NB4 (cell line): ENCODE measurements at regions not wholly inside any gene's neighbourhood (a gene's known extent, or its start where the extent isn't known, plus 50 kb on each side); places are given as distances from the start of the nearest gene placed in this dataset.

Experiments used
- MYC ChIP-seq: IDR thresholded peaks from 2 replicates; pipeline ENCODE4 v1.6.1; 2011; ENCODE audit warnings: low read depth, low read length
- POLR2A ChIP-seq: IDR thresholded peaks from 2 replicates; pipeline ENCODE4 v1.6.1; 2011; ENCODE audit warnings: mild to moderate bottlenecking; ENCODE audit not compliant: insufficient read length; ENCODE audit errors: extremely low read depth
- TF ChIP-seq, protein P1 (sequence below): IDR thresholded peaks from one replicate; pipeline ENCODE4 v1.5.1; 2012; ENCODE audit warnings: low read depth, low read length
- TF ChIP-seq, protein P2 (sequence below): IDR thresholded peaks from 2 replicates; pipeline ENCODE4 v1.6.1; 2011; ENCODE audit warnings: low read depth, low read length

DNA sequence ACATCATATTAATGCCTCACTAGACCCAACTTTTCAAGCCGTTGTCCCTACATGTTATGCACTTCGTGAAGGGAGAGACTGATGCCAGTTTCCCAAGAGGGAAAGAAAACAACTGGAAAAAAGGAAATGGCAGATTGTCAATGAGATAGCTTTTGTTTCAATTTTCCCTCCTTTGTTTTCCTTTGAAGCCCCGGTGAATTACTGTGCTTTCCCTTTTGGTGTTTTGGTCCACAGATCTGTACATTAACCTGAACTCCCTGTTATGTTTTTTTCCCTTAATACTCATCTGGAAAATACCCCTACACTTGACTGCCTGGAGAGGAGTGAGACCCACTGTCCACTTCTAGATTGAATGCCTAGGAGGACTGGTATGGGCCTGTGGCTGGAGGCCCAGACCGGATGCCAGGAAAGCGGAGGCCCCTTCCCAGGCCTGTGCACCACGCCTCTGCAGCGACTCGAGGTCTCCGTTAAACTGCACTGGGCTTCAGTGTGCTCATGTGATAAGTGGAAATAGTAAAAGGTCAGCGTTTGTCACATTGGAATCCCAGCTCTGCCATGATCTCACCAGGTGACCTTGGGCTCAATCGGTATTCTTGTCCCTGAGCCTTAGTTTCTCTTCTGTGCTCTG is 106.4 kb downstream of the GATA6 start:
- TF ChIP-seq, protein P1, sequence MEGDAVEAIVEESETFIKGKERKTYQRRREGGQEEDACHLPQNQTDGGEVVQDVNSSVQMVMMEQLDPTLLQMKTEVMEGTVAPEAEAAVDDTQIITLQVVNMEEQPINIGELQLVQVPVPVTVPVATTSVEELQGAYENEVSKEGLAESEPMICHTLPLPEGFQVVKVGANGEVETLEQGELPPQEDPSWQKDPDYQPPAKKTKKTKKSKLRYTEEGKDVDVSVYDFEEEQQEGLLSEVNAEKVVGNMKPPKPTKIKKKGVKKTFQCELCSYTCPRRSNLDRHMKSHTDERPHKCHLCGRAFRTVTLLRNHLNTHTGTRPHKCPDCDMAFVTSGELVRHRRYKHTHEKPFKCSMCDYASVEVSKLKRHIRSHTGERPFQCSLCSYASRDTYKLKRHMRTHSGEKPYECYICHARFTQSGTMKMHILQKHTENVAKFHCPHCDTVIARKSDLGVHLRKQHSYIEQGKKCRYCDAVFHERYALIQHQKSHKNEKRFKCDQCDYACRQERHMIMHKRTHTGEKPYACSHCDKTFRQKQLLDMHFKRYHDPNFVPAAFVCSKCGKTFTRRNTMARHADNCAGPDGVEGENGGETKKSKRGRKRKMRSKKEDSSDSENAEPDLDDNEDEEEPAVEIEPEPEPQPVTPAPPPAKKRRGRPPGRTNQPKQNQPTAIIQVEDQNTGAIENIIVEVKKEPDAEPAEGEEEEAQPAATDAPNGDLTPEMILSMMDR = no peak
- TF ChIP-seq POLR2A = no peak
- TF ChIP-seq MYC = no peak
- TF ChIP-seq, protein P2, sequence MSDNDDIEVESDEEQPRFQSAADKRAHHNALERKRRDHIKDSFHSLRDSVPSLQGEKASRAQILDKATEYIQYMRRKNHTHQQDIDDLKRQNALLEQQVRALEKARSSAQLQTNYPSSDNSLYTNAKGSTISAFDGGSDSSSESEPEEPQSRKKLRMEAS = no peak
